Endothelial cell of umbilical vein (primary cell): ENCODE measurements at regions not wholly inside any gene's neighbourhood (a gene's known extent, or its start where the extent isn't known, plus 50 kb on each side); places are given as distances from the start of the nearest gene placed in this dataset.

Source experiments
- BruUV-seq: library from RNA; stranded (reverse); fragments of 400-500 nt; replicated peaks from 2 replicates; lab custom pipeline; 2021; lab: Mats Ljungman, UMichigan
- CTCF ChIA-PET: fragments of 300-600, 350-600 bp; sonication (Branson Sonifier 250); formaldehyde crosslinking; loops from one replicate; lab custom pipeline; 2021; ENCODE audit warnings: antibody characterized with exemption, inconsistent platforms; lab: Charles Lee
- POLR2A ChIA-PET: fragments of 300-600, 350-600 bp; sonication (Branson Sonifier 250); formaldehyde crosslinking; loops from one replicate; lab custom pipeline; 2021; ENCODE audit warnings: antibody characterized with exemption, inconsistent platforms; lab: Charles Lee
- DNase-seq: peaks from one replicate; pipeline ENCODE4 v3.0.0-alpha.2; 2011; ENCODE audit warnings: low read depth, low spot score
- FAIRE-seq: peaks from 2 replicates; lab custom pipeline; 2011; peaks lifted over from hg19 to GRCh38; lab: Jason Lieb, UNC
- H2AFZ ChIP-seq: 2 replicates; pipeline ENCODE4 v1.6.0; 2012; ENCODE audit warnings: low read depth, low read length, control low read depth, inconsistent platforms
- H3K27ac ChIP-seq: 2 replicates; pipeline ENCODE4 v1.5.1; 2011; ENCODE audit warnings: low read depth, mild to moderate bottlenecking, control low read depth, low read length, moderate library complexity; ENCODE audit not compliant: insufficient read depth
- H3K27me3 ChIP-seq, 2 experiments: 2 replicates each; pipeline versions ENCODE4 v1.6.0 to v1.6.1; 2011; ENCODE audit warnings: low read length in 2 of 2, mixed read lengths in 1 of 2; ENCODE audit not compliant: control insufficient read depth in 2 of 2, insufficient read depth in 2 of 2
- H3K36me3 ChIP-seq, 2 experiments: 2 replicates in 1 of 2; 3 replicates in 1 of 2; pipeline ENCODE4 v1.5.1; 2011; ENCODE audit warnings: low read length in 2 of 2, mild to moderate bottlenecking in 1 of 2, moderate library complexity in 1 of 2; ENCODE audit not compliant: control insufficient read depth in 2 of 2, insufficient read depth in 2 of 2; ENCODE audit errors: extremely low read depth in 1 of 2
- H3K4me1 ChIP-seq: 3 replicates; pipeline ENCODE4 v1.5.1; 2011; ENCODE audit warnings: mild to moderate bottlenecking, low read length; ENCODE audit not compliant: control insufficient read depth, insufficient read depth; ENCODE audit errors: extremely low read depth
- H3K4me2 ChIP-seq: 2 replicates; pipeline ENCODE4 v1.6.1; 2011; ENCODE audit warnings: low read length, control low read depth, mixed read lengths; ENCODE audit not compliant: insufficient read depth
- H3K4me3 ChIP-seq, 3 experiments: fragments of 200-600 bp in 1 of 3; sonication (generic), shearing (Covaris generic) in 1 of 3; replicated peaks in 1 of 3; 2 replicates each; pipeline ENCODE4 v1.5.1; 2011 to 2016; ENCODE audit warnings: control low read depth in 3 of 3, low read length in 3 of 3, mild to moderate bottlenecking in 2 of 3, inconsistent platforms in 1 of 3, low read depth in 1 of 3, moderate library complexity in 1 of 3; ENCODE audit not compliant: insufficient read depth in 1 of 3
- H3K79me2 ChIP-seq: 2 replicates; pipeline ENCODE4 v1.6.0; 2012; ENCODE audit warnings: low read length, inconsistent platforms; ENCODE audit not compliant: control insufficient read depth, insufficient read depth
- H3K9ac ChIP-seq: replicated peaks from 2 replicates; pipeline ENCODE3; 2011; ENCODE audit warnings: low read length, control low read depth; ENCODE audit not compliant: insufficient read depth; ENCODE audit errors: extremely low read depth
- H3K9me1 ChIP-seq: replicated peaks from 3 replicates; pipeline ENCODE4 v1.6.0; 2011; ENCODE audit warnings: mild to moderate bottlenecking, low read length; ENCODE audit not compliant: control insufficient read depth, insufficient read depth; ENCODE audit errors: extremely low read depth
- H3K9me3 ChIP-seq: replicated peaks from 2 replicates; pipeline ENCODE4 v1.5.1; 2012; ENCODE audit warnings: low read length, inconsistent platforms; ENCODE audit not compliant: control insufficient read depth, insufficient read depth
- H4K20me1 ChIP-seq: replicated peaks from 2 replicates; pipeline ENCODE3; 2011; ENCODE audit warnings: mild to moderate bottlenecking, low read length; ENCODE audit not compliant: control insufficient read depth, insufficient read depth; ENCODE audit errors: extremely low read depth
- CTCF ChIP-seq, 2 donors: IDR thresholded peaks; 1 replicate in 1 of 2; 2 replicates in 1 of 2; pipeline ENCODE4 v1.5.1; 2011; ENCODE audit warnings: low read length in 2 of 2, mild to moderate bottlenecking in 2 of 2, moderate library complexity in 2 of 2, control low read depth in 1 of 2, inconsistent platforms in 1 of 2, low read depth in 1 of 2; ENCODE audit not compliant: insufficient read depth in 1 of 2; ENCODE audit errors: extremely low read depth in 1 of 2
- EZH2 ChIP-seq: IDR thresholded peaks from 2 replicates; pipeline ENCODE4 v1.6.1; 2012; ENCODE audit warnings: borderline replicate concordance, low read depth, mild to moderate bottlenecking, moderate library complexity, low read length, inconsistent platforms; ENCODE audit not compliant: severe bottlenecking
- FOS ChIP-seq: IDR thresholded peaks from 2 replicates; pipeline ENCODE4 v1.6.1; 2011; ENCODE audit warnings: mild to moderate bottlenecking, low read length, moderate library complexity, borderline replicate concordance; ENCODE audit not compliant: insufficient read depth
- GATA2 ChIP-seq: IDR thresholded peaks from 2 replicates; pipeline ENCODE4 v1.7.0; 2011; ENCODE audit warnings: low read depth, mild to moderate bottlenecking, moderate library complexity, mixed read lengths, low read length; ENCODE audit not compliant: insufficient read length, insufficient read depth
- JUN ChIP-seq: IDR thresholded peaks from 2 replicates; pipeline ENCODE4 v1.6.1; 2011; ENCODE audit warnings: borderline replicate concordance, low read depth; ENCODE audit not compliant: insufficient read length, insufficient read depth
- MYC ChIP-seq: IDR thresholded peaks from one replicate; pipeline ENCODE4 v1.6.1; 2011; ENCODE audit warnings: mild to moderate bottlenecking, low read depth, low read length
- POLR2A ChIP-seq: IDR thresholded peaks from 2 replicates; pipeline ENCODE4 v1.6.1; 2012; ENCODE audit warnings: low read depth, mild to moderate bottlenecking, control low read depth, low read length
- POLR2AphosphoS5 ChIP-seq: IDR thresholded peaks from 2 replicates; pipeline ENCODE4 v1.6.1; 2012; ENCODE audit warnings: low read depth, mild to moderate bottlenecking, control low read depth, low read length, moderate library complexity; ENCODE audit not compliant: insufficient read depth
- dilution Hi-C: fragments of 300-500 bp; cut with MboI; formaldehyde crosslinking; loops from one replicate; pipeline ENCODE4 v1.15.0; 2019; ENCODE audit warnings: low sequenced_read_pairs; ENCODE audit not compliant: extremely low pct_ligation_motif_present
- intact Hi-C: fragments of 100-400 bp; cut with micrococcal nuclease; formaldehyde crosslinking; loops from one replicate; pipeline ENCODE4 v1.10.0; 2022
- TF ChIP-seq, protein P1 (sequence below): IDR thresholded peaks from 2 replicates; pipeline ENCODE4 v1.6.1; 2011; ENCODE audit not compliant: insufficient read depth, insufficient read length

- Histone ChIP-seq H3K4me3 (no peak overlapping the region), H3K9me1 (no peaks in the 10 kb centered on the region), H3K27me3 (peaks cover 0 to 4% of the 10 kb centered on the region in 2 experiments), H3K9me3 (no peaks in the 10 kb centered on the region), H3K36me3 (no peaks in the 10 kb centered on the region), H2AFZ (no peak overlapping the region), H4K20me1 (no peaks in the 10 kb centered on the region), H3K27ac (no peak overlapping the region), H3K79me2 (no peaks in the 10 kb centered on the region), H3K4me1 (no peaks in the 10 kb centered on the region), H3K9ac (no peak overlapping the region), H3K4me2 (no peak overlapping the region)
- FAIRE-seq (no peak), DNase-seq (no peak)
- ChIA-PET CTCF (interaction anchor here (0.7 kb wide), 1 partner anchor 10 kb away, joined by 3 read pairs; no protein-coding TSS in a partner anchor), POLR2A (no interaction called here)
- dilution Hi-C loops (no loop called here), intact Hi-C loops (no loop called here)
- no peak for TF ChIP-seq FOS
- no TSS peak for BruUV-seq
These were observed 220.2 kb downstream of the PTEN start for GRCh38 chr10:88083597-88083989.

DNA sequence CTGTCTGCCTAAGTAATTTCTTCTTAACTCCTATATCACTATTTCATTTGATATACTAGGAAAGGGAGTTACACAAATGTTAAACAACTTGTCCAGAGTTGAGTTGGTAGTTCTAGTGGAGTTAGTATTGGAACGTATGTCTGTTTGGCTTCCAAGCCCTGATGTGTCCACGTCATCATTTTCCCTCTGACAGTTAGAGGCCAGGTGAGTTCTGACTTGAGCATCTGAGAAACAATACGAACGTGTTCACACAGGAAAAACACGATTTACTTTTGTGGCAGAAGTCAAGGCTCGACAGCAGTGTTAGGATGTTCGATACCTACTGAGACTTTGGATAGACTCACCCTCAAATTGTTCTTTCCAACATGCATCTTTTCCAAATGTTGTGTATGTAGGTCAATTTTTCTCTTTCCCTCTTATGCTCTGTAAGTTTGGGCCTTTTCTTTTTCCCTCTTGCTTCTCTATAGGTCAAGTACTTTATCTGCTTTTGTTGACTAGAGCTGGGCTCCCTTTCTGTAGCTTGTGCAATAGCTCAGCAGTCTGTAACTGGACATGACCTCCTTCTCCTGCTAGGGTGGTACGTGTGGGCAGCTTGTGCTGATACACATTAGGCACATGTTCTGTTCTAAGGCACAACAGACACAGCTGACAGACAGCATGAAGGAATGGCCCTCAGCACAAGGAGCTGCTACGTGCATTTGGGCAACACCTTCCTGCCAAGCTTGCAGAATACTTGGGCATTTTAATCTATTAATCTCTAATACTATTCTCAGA lies 222.9 kb downstream of the PTEN start:
- intact Hi-C loops: no loop called here
- DNase-seq (no peak), FAIRE-seq (no peak)
- dilution Hi-C loops: no loop called here
- peaks cover 3 to 4% of the 10 kb centered on the region in 2 experiments for H3K27me3 ChIP-seq
- H3K9me1 ChIP-seq: no peaks in the 10 kb centered on the region
- no peak overlapping the region for H3K9ac ChIP-seq
- no peak overlapping the region for H3K4me2 ChIP-seq
- no peak overlapping the region for H3K27ac ChIP-seq
- no peaks in the 10 kb centered on the region for H3K36me3 ChIP-seq
- CTCF ChIA-PET: interaction anchor here (0.7 kb wide), 1 partner anchor 225 kb away, joined by 3 read pairs; no protein-coding TSS in a partner anchor
- H3K9me3 ChIP-seq: no peaks in the 10 kb centered on the region
- POLR2A ChIA-PET: no interaction called here
- H2AFZ ChIP-seq: no peak overlapping the region
- BruUV-seq: no TSS peak
- TF ChIP-seq JUN (no peak), CTCF (IDR thresholded peaks at IDR 0.05; ENCODE audit: extremely low read depth in 1 of 2, insufficient read depth in 1 of 2, low read depth in 1 of 2, low read length in 2 of 2) (no peak), POLR2A (no peak), GATA2 (no peak), EZH2 (no peak), MYC (no peak), POLR2AphosphoS5 (no peak), FOS (no peak)
- TF ChIP-seq, protein P1, sequence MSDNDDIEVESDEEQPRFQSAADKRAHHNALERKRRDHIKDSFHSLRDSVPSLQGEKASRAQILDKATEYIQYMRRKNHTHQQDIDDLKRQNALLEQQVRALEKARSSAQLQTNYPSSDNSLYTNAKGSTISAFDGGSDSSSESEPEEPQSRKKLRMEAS: no peak
- H4K20me1 ChIP-seq: no peaks in the 10 kb centered on the region
- no peaks in the 10 kb centered on the region for H3K4me1 ChIP-seq
- H3K4me3 ChIP-seq: no peak overlapping the region
- H3K79me2 ChIP-seq: no peaks in the 10 kb centered on the region
